ENCODE measurements at regions not wholly inside any gene's neighbourhood (a gene's known extent, or its start where the extent isn't known, plus 50 kb on each side); places are given as distances from the start of the nearest gene placed in this dataset.

- H3K27ac ChIP-seq (ENCODE audit: low read length): no peak overlapping the region
- no peaks in the 10 kb centered on the region for H3K4me1 ChIP-seq (ENCODE audit: insufficient read depth, low read length)
- no peaks in the 10 kb centered on the region for H3K27me3 ChIP-seq (ENCODE audit: insufficient read depth, low read length)
- no peak overlapping the region for H3K4me3 ChIP-seq (ENCODE audit: low read length)
- no peaks in the 10 kb centered on the region for H3K9me3 ChIP-seq (ENCODE audit: insufficient read depth, low read depth, low read length)
- no peak overlapping the region for H3K9ac ChIP-seq (ENCODE audit: low read depth, low read length)
- H3K36me3 ChIP-seq (ENCODE audit: insufficient read depth, low read depth, low read length): no peaks in the 10 kb centered on the region
Measured at GRCh38 chr4:165635951-165636350, 237.1 kb upstream of the TLL1 start.

- H3K9ac ChIP-seq (ENCODE audit: low read depth, low read length): no peak overlapping the region
- H3K4me1 ChIP-seq (ENCODE audit: insufficient read depth, low read length): peaks cover 9% of the 10 kb centered on the region
- H3K9me3 ChIP-seq (ENCODE audit: insufficient read depth, low read depth, low read length): no peaks in the 10 kb centered on the region
- H3K27me3 ChIP-seq (ENCODE audit: insufficient read depth, low read length): no peaks in the 10 kb centered on the region
- H3K27ac ChIP-seq (ENCODE audit: low read length): no peak overlapping the region
- no peaks in the 10 kb centered on the region for H3K36me3 ChIP-seq (ENCODE audit: insufficient read depth, low read depth, low read length)
- H3K4me3 ChIP-seq (ENCODE audit: low read length): no peak overlapping the region
Measured at GRCh38 chr4:165651901-165652300, 221.1 kb upstream of the TLL1 start.

- Histone ChIP-seq H3K9me3 (ENCODE audit: insufficient read depth, low read depth, low read length) (no peaks in the 10 kb centered on the region), H3K4me1 (ENCODE audit: insufficient read depth, low read length) (peaks cover 13% of the 10 kb centered on the region; the same call in 1 of the 2 replicates), H3K27me3 (ENCODE audit: insufficient read depth, low read length) (no peaks in the 10 kb centered on the region), H3K27ac (ENCODE audit: low read length) (no peak overlapping the region), H3K9ac (ENCODE audit: low read depth, low read length) (no peak overlapping the region), H3K36me3 (ENCODE audit: insufficient read depth, low read depth, low read length) (no peaks in the 10 kb centered on the region), H3K4me3 (ENCODE audit: low read length) (no peak overlapping the region)
Measured at GRCh38 chr4:165654556-165654955, 218.5 kb upstream of the TLL1 start.

GRCh38 chr4:165656399-165656798, 216.6 kb upstream of the TLL1 start:
- H3K27me3 ChIP-seq (ENCODE audit: insufficient read depth, low read length): no peaks in the 10 kb centered on the region
- peaks cover 13% of the 10 kb centered on the region; the same call in 1 of the 2 replicates for H3K4me1 ChIP-seq (ENCODE audit: insufficient read depth, low read length)
- H3K9ac ChIP-seq (ENCODE audit: low read depth, low read length): peak overlapping the region; percentile 2; the same call in 1 of the 2 replicates
- no peaks in the 10 kb centered on the region for H3K36me3 ChIP-seq (ENCODE audit: insufficient read depth, low read depth, low read length)
- H3K27ac ChIP-seq (ENCODE audit: low read length): no peak overlapping the region
- no peaks in the 10 kb centered on the region for H3K9me3 ChIP-seq (ENCODE audit: insufficient read depth, low read depth, low read length)
- H3K4me3 ChIP-seq (ENCODE audit: low read length): no peak overlapping the region; the same call in 1 of the 2 replicates

GRCh38 chr4:165656829-165657490, 216.1 kb upstream of the TLL1 start:
- Histone ChIP-seq H3K4me3 (ENCODE audit: low read length) (peak overlapping the region; percentile 38; the same call in 1 of the 2 replicates), H3K9ac (ENCODE audit: low read depth, low read length) (peak overlapping the region; percentile 2; the same call in 1 of the 2 replicates), H3K36me3 (ENCODE audit: insufficient read depth, low read depth, low read length) (no peaks in the 10 kb centered on the region), H3K9me3 (ENCODE audit: insufficient read depth, low read depth, low read length) (no peaks in the 10 kb centered on the region), H3K4me1 (ENCODE audit: insufficient read depth, low read length) (peaks cover 13% of the 10 kb centered on the region; the same call in 1 of the 2 replicates), H3K27me3 (ENCODE audit: insufficient read depth, low read length) (no peaks in the 10 kb centered on the region), H3K27ac (ENCODE audit: low read length) (peak overlapping the region; percentile 8)

GRCh38 chr4:165662341-165662740, 210.7 kb upstream of the TLL1 start:
- no peaks in the 10 kb centered on the region for H3K9me3 ChIP-seq (ENCODE audit: insufficient read depth, low read depth, low read length)
- H3K27ac ChIP-seq (ENCODE audit: low read length): no peak overlapping the region
- peaks cover 4% of the 10 kb centered on the region; the same call in 1 of the 2 replicates for H3K4me1 ChIP-seq (ENCODE audit: insufficient read depth, low read length)
- H3K27me3 ChIP-seq (ENCODE audit: insufficient read depth, low read length): no peaks in the 10 kb centered on the region
- H3K36me3 ChIP-seq (ENCODE audit: insufficient read depth, low read depth, low read length): no peaks in the 10 kb centered on the region
- no peak overlapping the region for H3K9ac ChIP-seq (ENCODE audit: low read depth, low read length)
- no peak overlapping the region for H3K4me3 ChIP-seq (ENCODE audit: low read length)

GRCh38 chr4:165663411-165663810, 209.6 kb upstream of the TLL1 start:
- peaks cover under 1% of the 10 kb centered on the region; the same call in 1 of the 2 replicates for H3K4me1 ChIP-seq (ENCODE audit: insufficient read depth, low read length)
- H3K36me3 ChIP-seq (ENCODE audit: insufficient read depth, low read depth, low read length): no peaks in the 10 kb centered on the region
- no peak overlapping the region for H3K4me3 ChIP-seq (ENCODE audit: low read length)
- no peaks in the 10 kb centered on the region for H3K9me3 ChIP-seq (ENCODE audit: insufficient read depth, low read depth, low read length)
- no peaks in the 10 kb centered on the region for H3K27me3 ChIP-seq (ENCODE audit: insufficient read depth, low read length)
- no peak overlapping the region for H3K9ac ChIP-seq (ENCODE audit: low read depth, low read length)
- H3K27ac ChIP-seq (ENCODE audit: low read length): no peak overlapping the region

- no peaks in the 10 kb centered on the region for H3K27me3 ChIP-seq (ENCODE audit: insufficient read depth, low read length)
- no peak overlapping the region for H3K27ac ChIP-seq (ENCODE audit: low read length)
- H3K4me1 ChIP-seq (ENCODE audit: insufficient read depth, low read length): peaks cover 3% of the 10 kb centered on the region; the same call in 1 of the 2 replicates
- no peaks in the 10 kb centered on the region for H3K36me3 ChIP-seq (ENCODE audit: insufficient read depth, low read depth, low read length)
- H3K4me3 ChIP-seq (ENCODE audit: low read length): no peak overlapping the region
- H3K9me3 ChIP-seq (ENCODE audit: insufficient read depth, low read depth, low read length): no peaks in the 10 kb centered on the region
- no peak overlapping the region for H3K9ac ChIP-seq (ENCODE audit: low read depth, low read length)
Measured at GRCh38 chr4:165666836-165667235, 206.2 kb upstream of the TLL1 start.

- no peak overlapping the region for H3K4me3 ChIP-seq (ENCODE audit: low read length)
- no peaks in the 10 kb centered on the region for H3K27me3 ChIP-seq (ENCODE audit: insufficient read depth, low read length)
- H3K36me3 ChIP-seq (ENCODE audit: insufficient read depth, low read depth, low read length): no peaks in the 10 kb centered on the region
- H3K9ac ChIP-seq (ENCODE audit: low read depth, low read length): no peak overlapping the region
- no peak overlapping the region for H3K27ac ChIP-seq (ENCODE audit: low read length)
- no peaks in the 10 kb centered on the region for H3K9me3 ChIP-seq (ENCODE audit: insufficient read depth, low read depth, low read length)
- peaks cover 3% of the 10 kb centered on the region; the same call in 1 of the 2 replicates for H3K4me1 ChIP-seq (ENCODE audit: insufficient read depth, low read length)
Measured at GRCh38 chr4:165667969-165668368, 205.1 kb upstream of the TLL1 start.

GRCh38 chr4:165668694-165669093, 204.3 kb upstream of the TLL1 start:
- H3K36me3 ChIP-seq (ENCODE audit: insufficient read depth, low read depth, low read length): no peaks in the 10 kb centered on the region

GRCh38 chr4:165677081-165677480, 196.0 kb upstream of the TLL1 start:
- no peaks in the 10 kb centered on the region for H3K27me3 ChIP-seq (ENCODE audit: insufficient read depth, low read length)
- H3K36me3 ChIP-seq (ENCODE audit: insufficient read depth, low read depth, low read length): no peaks in the 10 kb centered on the region
- H3K9ac ChIP-seq (ENCODE audit: low read depth, low read length): no peak overlapping the region

More at GRCh38 chr4:165668694-165669093, 204.3 kb upstream of the TLL1 start:
- Histone ChIP-seq H3K27me3 (ENCODE audit: insufficient read depth, low read length) (no peaks in the 10 kb centered on the region), H3K27ac (ENCODE audit: low read length) (no peak overlapping the region), H3K9ac (ENCODE audit: low read depth, low read length) (no peak overlapping the region), H3K4me3 (ENCODE audit: low read length) (no peak overlapping the region), H3K9me3 (ENCODE audit: insufficient read depth, low read depth, low read length) (no peaks in the 10 kb centered on the region), H3K4me1 (ENCODE audit: insufficient read depth, low read length) (peaks cover 3% of the 10 kb centered on the region; the same call in 1 of the 2 replicates)

GRCh38 chr4:165678236-165678935, 194.7 kb upstream of the TLL1 start:
- Histone ChIP-seq H3K9ac (ENCODE audit: low read depth, low read length) (no peak overlapping the region), H3K36me3 (ENCODE audit: insufficient read depth, low read depth, low read length) (no peaks in the 10 kb centered on the region), H3K4me3 (ENCODE audit: low read length) (no peak overlapping the region), H3K27me3 (ENCODE audit: insufficient read depth, low read length) (no peaks in the 10 kb centered on the region), H3K9me3 (ENCODE audit: insufficient read depth, low read depth, low read length) (no peaks in the 10 kb centered on the region), H3K4me1 (ENCODE audit: insufficient read depth, low read length) (no peaks in the 10 kb centered on the region), H3K27ac (ENCODE audit: low read length) (no peak overlapping the region)

More at GRCh38 chr4:165677081-165677480, 196.0 kb upstream of the TLL1 start:
- H3K4me3 ChIP-seq (ENCODE audit: low read length): no peak overlapping the region
- H3K27ac ChIP-seq (ENCODE audit: low read length): no peak overlapping the region
- H3K4me1 ChIP-seq (ENCODE audit: insufficient read depth, low read length): no peaks in the 10 kb centered on the region
- H3K9me3 ChIP-seq (ENCODE audit: insufficient read depth, low read depth, low read length): no peaks in the 10 kb centered on the region

All from iPS-20b (cell line).